DOHH2 (cell line): ENCODE measurements at regions not wholly inside any gene's neighbourhood (a gene's known extent, or its start where the extent isn't known, plus 50 kb on each side); places are given as distances from the start of the nearest gene placed in this dataset.

Experiments used
- H3F3A ChIP-seq: fragments of 200-600 bp; sonication (generic), shearing (Covaris generic); 2 replicates; pipeline ENCODE4 v1.6.0; 2016; ENCODE audit warnings: antibody characterized with exemption, mild to moderate bottlenecking; ENCODE audit not compliant: control insufficient read depth, insufficient read depth
- H3K27ac ChIP-seq: fragments of 200-600 bp; sonication (generic); 2 replicates; pipeline ENCODE4 v1.5.1; 2014; ENCODE audit warnings: low read depth, mild to moderate bottlenecking, low read length, moderate library complexity
- H3K27me3 ChIP-seq: fragments of 200-600 bp; sonication (generic); 2 replicates; pipeline ENCODE4 v1.6.1; 2014; ENCODE audit warnings: mild to moderate bottlenecking, low read length, mixed read lengths; ENCODE audit not compliant: control insufficient read depth
- H3K36me3 ChIP-seq: fragments of 200-600 bp; sonication (generic); 2 replicates; pipeline ENCODE4 v1.6.1; 2014; ENCODE audit warnings: mild to moderate bottlenecking, low read length, moderate library complexity, mixed read lengths; ENCODE audit not compliant: control insufficient read depth
- H3K4me1 ChIP-seq: fragments of 200-600 bp; sonication (generic); 2 replicates; pipeline ENCODE4 v1.6.1; 2014; ENCODE audit warnings: mild to moderate bottlenecking, low read length, mixed read lengths; ENCODE audit not compliant: control insufficient read depth
- H3K4me2 ChIP-seq: fragments of 200-600 bp; sonication (generic); 2 replicates; pipeline ENCODE4 v1.6.0; 2014; ENCODE audit warnings: mild to moderate bottlenecking, low read length, moderate library complexity
- H3K4me3 ChIP-seq: fragments of 200-600 bp; sonication (generic); 2 replicates; pipeline ENCODE4 v1.5.1; 2014; ENCODE audit warnings: mild to moderate bottlenecking, low read length, mixed read lengths
- H3K79me2 ChIP-seq: fragments of 200-600 bp; sonication (generic); 2 replicates; pipeline ENCODE4 v1.6.1; 2014; ENCODE audit warnings: mild to moderate bottlenecking, low read length, mixed read lengths; ENCODE audit not compliant: control insufficient read depth
- H3K9me2 ChIP-seq: fragments of 200-600 bp; sonication (generic); replicated peaks from 2 replicates; pipeline ENCODE4 v1.6.1; 2014; ENCODE audit warnings: mild to moderate bottlenecking, low read length, mixed read lengths; ENCODE audit not compliant: control insufficient read depth
- H3K9me3 ChIP-seq: fragments of 200-600 bp; sonication (generic); 2 replicates; pipeline ENCODE4 v1.6.1; 2014; ENCODE audit warnings: antibody characterized with exemption, low read length, mixed read lengths; ENCODE audit not compliant: control insufficient read depth, insufficient read depth
- H4K20me1 ChIP-seq: fragments of 200-600 bp; sonication (generic); 2 replicates; pipeline ENCODE4 v1.6.0; 2014; ENCODE audit warnings: low read depth, mild to moderate bottlenecking, antibody characterized with exemption, low read length, moderate library complexity; ENCODE audit not compliant: control insufficient read depth, insufficient read depth
- EZH2phosphoT487 ChIP-seq: fragments of 200-600 bp; sonication (generic); IDR thresholded peaks from 2 replicates; pipeline ENCODE4 v1.6.1; 2017; ENCODE audit warnings: borderline replicate concordance, mild to moderate bottlenecking, antibody characterized with exemption, low read length, moderate library complexity, mixed read lengths
- TF ChIP-seq, protein P1 (sequence below): fragments of 200-600 bp; sonication (generic); IDR thresholded peaks from one replicate; pipeline ENCODE4 v1.5.1; 2014; ENCODE audit warnings: antibody characterized with exemption, mild to moderate bottlenecking, low read depth, low read length; ENCODE audit not compliant: poor library complexity, severe bottlenecking

DNA sequence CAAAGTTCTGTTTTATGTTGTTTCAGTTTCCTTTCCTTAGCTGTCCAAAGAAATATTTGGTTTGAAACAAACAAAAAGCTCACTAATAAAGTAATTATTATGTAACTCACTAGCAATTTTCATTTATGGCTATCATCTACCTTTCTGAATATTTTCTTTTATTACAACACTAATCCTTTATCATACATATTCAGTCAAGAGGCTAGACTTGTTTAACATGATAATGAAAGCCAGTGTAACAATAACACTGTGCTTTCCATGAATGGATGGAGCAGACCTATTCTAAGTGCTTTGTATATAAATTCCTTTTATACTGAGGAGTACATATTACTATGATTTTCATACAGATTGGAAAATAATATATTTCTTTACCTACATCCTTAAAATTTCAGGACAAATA is 972.8 kb upstream of the ADGRL4 start:
- no peaks in the 10 kb centered on the region for H4K20me1 ChIP-seq
- no peaks in the 10 kb centered on the region for H3K36me3 ChIP-seq
- no peak for TF ChIP-seq EZH2phosphoT487
- TF ChIP-seq, protein P1, sequence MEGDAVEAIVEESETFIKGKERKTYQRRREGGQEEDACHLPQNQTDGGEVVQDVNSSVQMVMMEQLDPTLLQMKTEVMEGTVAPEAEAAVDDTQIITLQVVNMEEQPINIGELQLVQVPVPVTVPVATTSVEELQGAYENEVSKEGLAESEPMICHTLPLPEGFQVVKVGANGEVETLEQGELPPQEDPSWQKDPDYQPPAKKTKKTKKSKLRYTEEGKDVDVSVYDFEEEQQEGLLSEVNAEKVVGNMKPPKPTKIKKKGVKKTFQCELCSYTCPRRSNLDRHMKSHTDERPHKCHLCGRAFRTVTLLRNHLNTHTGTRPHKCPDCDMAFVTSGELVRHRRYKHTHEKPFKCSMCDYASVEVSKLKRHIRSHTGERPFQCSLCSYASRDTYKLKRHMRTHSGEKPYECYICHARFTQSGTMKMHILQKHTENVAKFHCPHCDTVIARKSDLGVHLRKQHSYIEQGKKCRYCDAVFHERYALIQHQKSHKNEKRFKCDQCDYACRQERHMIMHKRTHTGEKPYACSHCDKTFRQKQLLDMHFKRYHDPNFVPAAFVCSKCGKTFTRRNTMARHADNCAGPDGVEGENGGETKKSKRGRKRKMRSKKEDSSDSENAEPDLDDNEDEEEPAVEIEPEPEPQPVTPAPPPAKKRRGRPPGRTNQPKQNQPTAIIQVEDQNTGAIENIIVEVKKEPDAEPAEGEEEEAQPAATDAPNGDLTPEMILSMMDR, result no peak

DNA sequence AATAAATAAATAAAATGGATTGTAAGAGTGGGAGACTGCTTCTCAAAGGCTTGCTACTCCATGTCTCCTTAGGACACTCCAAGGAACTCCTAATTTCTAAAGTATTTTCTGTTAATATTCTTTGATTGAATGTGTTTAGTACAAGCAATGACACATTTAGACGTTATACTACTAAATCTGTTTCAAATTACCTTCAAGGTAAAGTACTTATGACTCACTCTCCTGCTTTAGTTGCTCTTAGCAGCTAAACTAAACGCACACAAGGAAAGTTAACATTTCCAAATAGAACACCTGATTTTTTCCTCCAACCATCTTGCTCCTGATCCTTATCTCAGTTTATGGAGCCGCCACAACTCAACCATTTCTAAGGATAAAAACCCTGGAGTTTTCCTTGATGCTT is 969.8 kb upstream of the ADGRL4 start:
- H3K27me3 ChIP-seq, result no peaks in the 10 kb centered on the region
- H3F3A ChIP-seq, result no peaks in the 10 kb centered on the region
- H3K9me2 ChIP-seq, result no peaks in the 10 kb centered on the region
- no peaks in the 10 kb centered on the region for H3K4me1 ChIP-seq
- no peaks in the 10 kb centered on the region for H4K20me1 ChIP-seq
- H3K9me3 ChIP-seq, result no peaks in the 10 kb centered on the region
- no peak overlapping the region for H3K4me2 ChIP-seq
- H3K36me3 ChIP-seq, result no peaks in the 10 kb centered on the region
- no peak overlapping the region for H3K27ac ChIP-seq
- H3K4me3 ChIP-seq, result no peak overlapping the region
- H3K79me2 ChIP-seq, result no peaks in the 10 kb centered on the region
- TF ChIP-seq EZH2phosphoT487, result no peak
- TF ChIP-seq, protein P1, result no peak

More for the DNA sequence above, 972.8 kb upstream of the ADGRL4 start:
- no peaks in the 10 kb centered on the region for H3K4me1 ChIP-seq
- no peak overlapping the region for H3K27ac ChIP-seq
- H3F3A ChIP-seq, result no peaks in the 10 kb centered on the region
- no peak overlapping the region for H3K4me3 ChIP-seq
- H3K9me2 ChIP-seq, result no peaks in the 10 kb centered on the region
- no peak overlapping the region for H3K4me2 ChIP-seq
- H3K9me3 ChIP-seq, result no peaks in the 10 kb centered on the region
- no peaks in the 10 kb centered on the region for H3K79me2 ChIP-seq
- no peaks in the 10 kb centered on the region for H3K27me3 ChIP-seq

DNA sequence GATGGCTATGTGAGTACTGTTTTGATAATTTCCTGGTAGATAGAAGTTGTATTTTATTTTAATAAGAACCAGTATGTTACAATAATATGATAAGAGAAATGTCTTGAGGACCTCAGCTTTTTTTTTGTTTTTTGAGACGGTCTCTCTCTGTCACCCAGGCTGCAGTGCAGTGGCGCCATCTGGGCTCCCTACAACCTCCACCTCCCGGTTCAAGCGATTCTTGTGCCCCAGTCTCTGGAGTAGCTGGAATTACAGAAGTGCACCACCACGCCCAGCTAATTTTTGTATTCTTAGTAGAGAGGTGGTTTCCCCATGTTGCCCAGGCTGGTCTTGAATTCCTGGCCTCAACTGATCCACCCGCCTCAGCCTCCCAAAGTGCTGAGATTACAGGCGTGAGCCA is 968.1 kb upstream of the ADGRL4 start:
- Histone ChIP-seq H4K20me1 (no peaks in the 10 kb centered on the region), H3K36me3 (no peaks in the 10 kb centered on the region), H3K4me1 (no peaks in the 10 kb centered on the region), H3K79me2 (no peaks in the 10 kb centered on the region), H3K4me3 (no peak overlapping the region), H3K27me3 (no peaks in the 10 kb centered on the region), H3K27ac (no peak overlapping the region), H3K4me2 (no peak overlapping the region), H3F3A (no peaks in the 10 kb centered on the region), H3K9me2 (no peaks in the 10 kb centered on the region), H3K9me3 (no peaks in the 10 kb centered on the region)
- no peak for TF ChIP-seq EZH2phosphoT487
- TF ChIP-seq, protein P1, result no peak

GRCh38 chr1:79969886-79970285 is 963.4 kb upstream of the ADGRL4 start:
- Histone ChIP-seq H3K4me2 (no peak overlapping the region), H3K9me3 (no peaks in the 10 kb centered on the region), H3K4me1 (no peaks in the 10 kb centered on the region), H3K79me2 (no peaks in the 10 kb centered on the region), H3K27ac (no peak overlapping the region), H3F3A (no peaks in the 10 kb centered on the region), H3K36me3 (no peaks in the 10 kb centered on the region), H4K20me1 (no peaks in the 10 kb centered on the region), H3K27me3 (no peaks in the 10 kb centered on the region), H3K9me2 (no peaks in the 10 kb centered on the region), H3K4me3 (no peak overlapping the region)
- TF ChIP-seq, protein P1, result no peak
- no peak for TF ChIP-seq EZH2phosphoT487
